ENCODE measurements at regions not wholly inside any gene's neighbourhood (a gene's known extent, or its start where the extent isn't known, plus 50 kb on each side); places are given as distances from the start of the nearest gene placed in this dataset.
"Not testable (repeated sequence)": the region's sequence is repeated elsewhere in the genome, so short reads cannot be mapped to it uniquely, and the experiment has no call there.

DNA sequence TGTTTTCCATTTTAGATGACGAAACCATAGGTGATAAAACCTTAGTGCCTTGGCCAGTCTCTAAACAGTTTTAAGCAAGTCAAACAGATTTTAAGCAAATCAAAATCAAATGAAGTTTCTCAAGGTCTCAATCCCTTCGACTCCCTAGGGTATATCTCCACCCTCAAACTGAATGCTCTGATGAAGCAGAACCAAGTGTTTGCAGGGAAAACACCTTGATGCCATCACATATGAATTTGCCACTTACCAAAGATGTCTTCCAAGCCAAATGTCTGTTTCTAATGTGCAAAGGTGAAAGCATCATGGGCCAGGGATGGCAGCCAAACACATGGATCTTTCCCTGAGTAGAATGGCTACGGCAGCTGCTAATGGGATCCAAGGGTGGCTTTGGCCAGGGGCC, 116.4 kb upstream of the COP1 start:
- no peak overlapping the region for H2BK15ac ChIP-seq (ENCODE audit: low read length)
- H3K9ac ChIP-seq (ENCODE audit: low read depth, low read length, poor library complexity) = no peak overlapping the region
- H4K91ac ChIP-seq (ENCODE audit: low read depth, low read length, poor library complexity) = no peak overlapping the region
- no peak overlapping the region for H3K4ac ChIP-seq (ENCODE audit: low read length)
- no peaks in the 10 kb centered on the region for H3K79me1 ChIP-seq (ENCODE audit: low read depth, low read length)
- no peaks in the 10 kb centered on the region for H3K4me1 ChIP-seq (ENCODE audit: control insufficient read depth in 2 of 2, insufficient read depth in 1 of 2, low read depth in 1 of 2, low read length in 2 of 2)
- H3K4me3 ChIP-seq (ENCODE audit: low read length in 2 of 2) = peak overlapping the region in 1 of 2 donors; percentile 36
- H3K36me3 ChIP-seq (replicated peaks in 1 of 2; ENCODE audit: control insufficient read depth in 2 of 2, insufficient read depth in 2 of 2, low read length in 2 of 2) = no peaks in the 10 kb centered on the region
- H3K9me3 ChIP-seq (replicated peaks in 1 of 2; ENCODE audit: control insufficient read depth in 2 of 2, insufficient read depth in 1 of 2, low read depth in 1 of 2, low read length in 2 of 2) = no peaks in the 10 kb centered on the region
- no peak for DNase-seq (ENCODE audit: low spot score)
- H3K4me2 ChIP-seq (ENCODE audit: insufficient read depth, low read length, poor library complexity, severe bottlenecking) = no peak overlapping the region
- H2BK5ac ChIP-seq (ENCODE audit: low read length) = no peak overlapping the region
- no peak overlapping the region for H3K14ac ChIP-seq (ENCODE audit: low read length)
- no peak overlapping the region for H4K8ac ChIP-seq (ENCODE audit: low read depth, low read length)
- no peak overlapping the region for H3K27ac ChIP-seq (replicated peaks; ENCODE audit: low read length)
- H3K23ac ChIP-seq (ENCODE audit: low read depth, low read length, poor library complexity) = peak overlapping the region; percentile 11
- no peak overlapping the region for H2AK5ac ChIP-seq (ENCODE audit: low read depth, low read length)
- no peak overlapping the region for H2BK12ac ChIP-seq (ENCODE audit: low read length)
- WGBS, 2 donors (ENCODE audit: extremely low coverage in 2 of 2, insufficient read length in 2 of 2, insufficient replicate concordance in 1 of 2) = no CpG with 5 or more reads among the region's 3 CpGs
- H2BK120ac ChIP-seq (ENCODE audit: low read depth, low read length) = no peak overlapping the region
- H2AFZ ChIP-seq (ENCODE audit: low read length) = no peak overlapping the region
- H3K27me3 ChIP-seq (ENCODE audit: control insufficient read depth in 3 of 3, insufficient read depth in 3 of 3, low read depth in 1 of 3, low read length in 3 of 3) = no peaks in the 10 kb centered on the region
- no peak overlapping the region for H3K18ac ChIP-seq (ENCODE audit: low read length)

GRCh38 chr1:176315519-176316220, 108.6 kb upstream of the COP1 start:
- H3K79me1 ChIP-seq (ENCODE audit: low read depth, low read length) = no peaks in the 10 kb centered on the region
- H2AFZ ChIP-seq (ENCODE audit: low read length) = no peak overlapping the region
- H2BK120ac ChIP-seq (ENCODE audit: low read depth, low read length) = no peak overlapping the region
- H3K9ac ChIP-seq (ENCODE audit: low read depth, low read length, poor library complexity) = no peak overlapping the region
- H3K27me3 ChIP-seq (ENCODE audit: control insufficient read depth in 3 of 3, insufficient read depth in 3 of 3, low read depth in 1 of 3, low read length in 3 of 3) = no peaks in the 10 kb centered on the region
- peaks cover 0 to 2% of the 10 kb centered on the region in 2 donors for H3K4me1 ChIP-seq (ENCODE audit: control insufficient read depth in 2 of 2, insufficient read depth in 1 of 2, low read depth in 1 of 2, low read length in 2 of 2)
- no CpG with 5 or more reads among the region's 3 CpGs for WGBS, 2 donors (ENCODE audit: extremely low coverage in 2 of 2, insufficient read length in 2 of 2, insufficient replicate concordance in 1 of 2)
- no peak overlapping the region for H2BK5ac ChIP-seq (ENCODE audit: low read length)
- H4K8ac ChIP-seq (ENCODE audit: low read depth, low read length) = no peak overlapping the region
- no peak overlapping the region for H4K91ac ChIP-seq (ENCODE audit: low read depth, low read length, poor library complexity)
- H3K23ac ChIP-seq (ENCODE audit: low read depth, low read length, poor library complexity) = no peak overlapping the region
- no peak for DNase-seq (ENCODE audit: low spot score)
- H3K14ac ChIP-seq (ENCODE audit: low read length) = no peak overlapping the region
- H3K4me2 ChIP-seq (ENCODE audit: insufficient read depth, low read length, poor library complexity, severe bottlenecking) = no peak overlapping the region
- H3K4ac ChIP-seq (ENCODE audit: low read length) = no peak overlapping the region
- H2BK12ac ChIP-seq (ENCODE audit: low read length) = no peak overlapping the region
- no peaks in the 10 kb centered on the region for H3K36me3 ChIP-seq (replicated peaks in 1 of 2; ENCODE audit: control insufficient read depth in 2 of 2, insufficient read depth in 2 of 2, low read length in 2 of 2)
- no peak overlapping the region for H3K4me3 ChIP-seq (ENCODE audit: low read length in 2 of 2)
- H2AK5ac ChIP-seq (ENCODE audit: low read depth, low read length) = no peak overlapping the region
- H3K18ac ChIP-seq (ENCODE audit: low read length) = no peak overlapping the region
- H2BK15ac ChIP-seq (ENCODE audit: low read length) = no peak overlapping the region
- H3K27ac ChIP-seq (replicated peaks; ENCODE audit: low read length) = no peak overlapping the region
- H3K9me3 ChIP-seq (replicated peaks in 1 of 2; ENCODE audit: control insufficient read depth in 2 of 2, insufficient read depth in 1 of 2, low read depth in 1 of 2, low read length in 2 of 2) = no peaks in the 10 kb centered on the region

GRCh38 chr1:176296602-176297001, 89.5 kb upstream of the COP1 start:
- not testable (repeated sequence) for H3K23ac ChIP-seq (ENCODE audit: low read depth, low read length, poor library complexity); H3K9ac ChIP-seq (ENCODE audit: low read depth, low read length, poor library complexity); H3K27me3 ChIP-seq (ENCODE audit: control insufficient read depth in 3 of 3, insufficient read depth in 3 of 3, low read depth in 1 of 3, low read length in 3 of 3); H3K27ac ChIP-seq (replicated peaks; ENCODE audit: low read length); H2AFZ ChIP-seq (ENCODE audit: low read length); H3K4me3 ChIP-seq (ENCODE audit: low read length in 2 of 2); H3K36me3 ChIP-seq (replicated peaks in 1 of 2; ENCODE audit: control insufficient read depth in 2 of 2, insufficient read depth in 2 of 2, low read length in 2 of 2); H3K9me3 ChIP-seq (replicated peaks in 1 of 2; ENCODE audit: control insufficient read depth in 2 of 2, insufficient read depth in 1 of 2, low read depth in 1 of 2, low read length in 2 of 2); H4K8ac ChIP-seq (ENCODE audit: low read depth, low read length); H3K4me2 ChIP-seq (ENCODE audit: insufficient read depth, low read length, poor library complexity, severe bottlenecking); H4K91ac ChIP-seq (ENCODE audit: low read depth, low read length, poor library complexity); H2AK5ac ChIP-seq (ENCODE audit: low read depth, low read length); H3K79me1 ChIP-seq (ENCODE audit: low read depth, low read length); H2BK120ac ChIP-seq (ENCODE audit: low read depth, low read length); H3K14ac ChIP-seq (ENCODE audit: low read length); H2BK12ac ChIP-seq (ENCODE audit: low read length); H3K18ac ChIP-seq (ENCODE audit: low read length); DNase-seq (ENCODE audit: low spot score); H3K4me1 ChIP-seq (ENCODE audit: control insufficient read depth in 2 of 2, insufficient read depth in 1 of 2, low read depth in 1 of 2, low read length in 2 of 2); H2BK15ac ChIP-seq (ENCODE audit: low read length); H2BK5ac ChIP-seq (ENCODE audit: low read length); H3K4ac ChIP-seq (ENCODE audit: low read length)
- WGBS, 2 donors (ENCODE audit: extremely low coverage in 2 of 2, insufficient read length in 2 of 2, insufficient replicate concordance in 1 of 2) = no CpG with 5 or more reads among the region's 6 CpGs

DNA sequence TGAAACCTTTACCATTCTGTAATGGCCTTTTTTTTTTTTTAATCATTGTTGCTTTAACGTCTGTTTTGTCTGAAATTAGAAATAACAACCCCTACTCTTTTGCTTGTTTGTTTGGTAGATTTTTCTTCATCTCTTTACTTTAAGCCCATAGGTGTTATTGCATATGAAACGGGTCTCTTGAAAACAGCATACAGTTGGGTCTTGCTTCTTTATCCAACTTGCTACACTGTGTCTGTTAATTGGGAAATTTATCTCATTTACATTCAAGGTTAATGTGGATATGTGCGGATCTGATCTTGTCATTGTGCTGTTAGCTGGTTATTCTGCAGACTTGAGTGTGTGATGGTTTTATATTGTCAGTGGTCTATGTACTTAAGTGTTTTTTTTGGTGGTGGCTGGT, 78.9 kb upstream of the COP1 start:
- no peak overlapping the region for H2BK5ac ChIP-seq (ENCODE audit: low read length)
- H3K23ac ChIP-seq (ENCODE audit: low read depth, low read length, poor library complexity) = no peak overlapping the region
- peaks cover 0 to 3% of the 10 kb centered on the region in 2 donors for H3K9me3 ChIP-seq (replicated peaks in 1 of 2; ENCODE audit: control insufficient read depth in 2 of 2, insufficient read depth in 1 of 2, low read depth in 1 of 2, low read length in 2 of 2)
- H4K91ac ChIP-seq (ENCODE audit: low read depth, low read length, poor library complexity) = no peak overlapping the region
- no peak overlapping the region for H2AK5ac ChIP-seq (ENCODE audit: low read depth, low read length)
- H3K9ac ChIP-seq (ENCODE audit: low read depth, low read length, poor library complexity) = no peak overlapping the region
- H2BK12ac ChIP-seq (ENCODE audit: low read length) = no peak overlapping the region
- WGBS, 2 donors (ENCODE audit: extremely low coverage in 2 of 2, insufficient read length in 2 of 2, insufficient replicate concordance in 1 of 2) = no CpG with 5 or more reads among the region's 3 CpGs
- no peak overlapping the region for H3K18ac ChIP-seq (ENCODE audit: low read length)
- no peak overlapping the region for H2AFZ ChIP-seq (ENCODE audit: low read length)
- H3K4me2 ChIP-seq (ENCODE audit: insufficient read depth, low read length, poor library complexity, severe bottlenecking) = no peak overlapping the region
- DNase-seq (ENCODE audit: low spot score) = no peak
- H3K14ac ChIP-seq (ENCODE audit: low read length) = no peak overlapping the region
- no peaks in the 10 kb centered on the region for H3K4me1 ChIP-seq (ENCODE audit: control insufficient read depth in 2 of 2, insufficient read depth in 1 of 2, low read depth in 1 of 2, low read length in 2 of 2)
- no peak overlapping the region for H2BK120ac ChIP-seq (ENCODE audit: low read depth, low read length)
- H3K27ac ChIP-seq (replicated peaks; ENCODE audit: low read length) = no peak overlapping the region
- no peaks in the 10 kb centered on the region for H3K79me1 ChIP-seq (ENCODE audit: low read depth, low read length)
- H3K27me3 ChIP-seq (ENCODE audit: control insufficient read depth in 3 of 3, insufficient read depth in 3 of 3, low read depth in 1 of 3, low read length in 3 of 3) = no peaks in the 10 kb centered on the region
- H3K4ac ChIP-seq (ENCODE audit: low read length) = no peak overlapping the region
- no peak overlapping the region for H2BK15ac ChIP-seq (ENCODE audit: low read length)
- H4K8ac ChIP-seq (ENCODE audit: low read depth, low read length) = no peak overlapping the region
- H3K36me3 ChIP-seq (replicated peaks in 1 of 2; ENCODE audit: control insufficient read depth in 2 of 2, insufficient read depth in 2 of 2, low read length in 2 of 2) = no peaks in the 10 kb centered on the region
- no peak overlapping the region for H3K4me3 ChIP-seq (ENCODE audit: low read length in 2 of 2)

Measured in neuronal stem cell (in vitro differentiated cells).